ENCODE measurements at regions not wholly inside any gene's neighbourhood (a gene's known extent, or its start where the extent isn't known, plus 50 kb on each side); places are given as distances from the start of the nearest gene placed in this dataset.

- 0% methylated on average over 1 of the region's 5 CpGs; no CpG with 5 or more reads in 1 of the 2 experiments for WGBS, 2 experiments (ENCODE audit: extremely low coverage in 2 of 2, insufficient read length in 1 of 2)
- H2BK15ac ChIP-seq (ENCODE audit: low read depth, low read length), result no peak overlapping the region
- no peak overlapping the region for H3K27ac ChIP-seq (ENCODE audit: insufficient read depth, low read length)
- no peaks in the 10 kb centered on the region for H4K20me1 ChIP-seq (ENCODE audit: insufficient read depth, low read length)
- no peaks in the 10 kb centered on the region for H3K27me3 ChIP-seq (ENCODE audit: control insufficient read depth, insufficient read depth, low read length)
- ATAC-seq (ENCODE audit: low read depth), result peak; percentile 94
- H2AFZ ChIP-seq (replicated peaks; ENCODE audit: low read length, poor library complexity), result peak overlapping the region; percentile 57
- in situ Hi-C loops (cut with MboI; ENCODE audit: low sequenced_read_pairs), result no loop called here
- no peak overlapping the region for H3K4me2 ChIP-seq (ENCODE audit: low read depth, low read length)
- no peaks in the 10 kb centered on the region for H3K9me3 ChIP-seq (ENCODE audit: control insufficient read depth, insufficient read depth, low read length)
- H3K14ac ChIP-seq (replicated peaks; ENCODE audit: low read depth, low read length), result no peak overlapping the region
- no peak overlapping the region for H4K8ac ChIP-seq (ENCODE audit: low read depth in 2 of 2, low read length in 2 of 2)
- peak overlapping the region; percentile 58 for H2AK9ac ChIP-seq (replicated peaks; ENCODE audit: low read depth, low read length, poor library complexity)
- CTCF ChIA-PET, result no interaction called here
- H3K4ac ChIP-seq (ENCODE audit: low read depth, low read length), result no peak overlapping the region
- peaks cover 3% of the 10 kb centered on the region; the same call in 1 of the 2 replicates for H3K9me1 ChIP-seq (ENCODE audit: insufficient read depth, low read length)
- no peak overlapping the region for H2BK5ac ChIP-seq (ENCODE audit: low read depth, low read length, poor library complexity, severe bottlenecking)
- H3K79me1 ChIP-seq (ENCODE audit: low read depth in 1 of 2, low read length in 2 of 2), result no peaks in the 10 kb centered on the region
- peak; percentile 83 for DNase-seq
- no TSS peak for BruUV-seq (replicated peaks)
- no peak overlapping the region for H3K56ac ChIP-seq (ENCODE audit: extremely low read depth, insufficient read depth, low read length)
- H2AK5ac ChIP-seq (ENCODE audit: low read depth, low read length), result 0 out of 2 replicates have a peak overlapping the region, but pooled peaks have one; percentile 3
- POLR2A ChIA-PET (ENCODE audit: unreplicated experiment), result no interaction called here
- no peak overlapping the region for H4K5ac ChIP-seq (ENCODE audit: low read depth, low read length)
- TF ChIP-seq RAD21 (IDR thresholded peaks at IDR 0.05; ENCODE audit: low read length) (no peak), MAZ (IDR thresholded peaks at IDR 0.05; ENCODE audit: borderline replicate concordance, low read depth, low read length) (no peak), MXI1 (IDR thresholded peaks at IDR 0.05; ENCODE audit: borderline replicate concordance, low read depth, low read length) (no peak), CEBPB (IDR thresholded peaks at IDR 0.05; ENCODE audit: low read depth, low read length) (no peak), POLR2A (IDR thresholded peaks at IDR 0.05; ENCODE audit: low read depth, low read length) (no peak), RCOR1 (IDR thresholded peaks at IDR 0.05; ENCODE audit: insufficient replicate concordance, low read length) (peak; percentile 41), BHLHE40 (IDR thresholded peaks at IDR 0.05; ENCODE audit: low read depth, low read length) (peak; percentile 53; the same call in 1 of the 2 replicates), NFE2L2 (IDR thresholded peaks at IDR 0.05; ENCODE audit: low read depth, low read length) (no peak), SMC3 (IDR thresholded peaks at IDR 0.05; ENCODE audit: low read depth, low read length) (no peak), CTCF (conservative IDR thresholded peaks at IDR 0.05; ENCODE audit: low read depth, low read length) (no peak), FOS (IDR thresholded peaks at IDR 0.05; ENCODE audit: low read depth, low read length) (peak; percentile 38)
- TF ChIP-seq, protein P1, sequence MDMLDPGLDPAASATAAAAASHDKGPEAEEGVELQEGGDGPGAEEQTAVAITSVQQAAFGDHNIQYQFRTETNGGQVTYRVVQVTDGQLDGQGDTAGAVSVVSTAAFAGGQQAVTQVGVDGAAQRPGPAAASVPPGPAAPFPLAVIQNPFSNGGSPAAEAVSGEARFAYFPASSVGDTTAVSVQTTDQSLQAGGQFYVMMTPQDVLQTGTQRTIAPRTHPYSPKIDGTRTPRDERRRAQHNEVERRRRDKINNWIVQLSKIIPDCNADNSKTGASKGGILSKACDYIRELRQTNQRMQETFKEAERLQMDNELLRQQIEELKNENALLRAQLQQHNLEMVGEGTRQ (IDR thresholded peaks at IDR 0.05; ENCODE audit: low read depth, low read length), result no peak
- TF ChIP-seq, protein P2, sequence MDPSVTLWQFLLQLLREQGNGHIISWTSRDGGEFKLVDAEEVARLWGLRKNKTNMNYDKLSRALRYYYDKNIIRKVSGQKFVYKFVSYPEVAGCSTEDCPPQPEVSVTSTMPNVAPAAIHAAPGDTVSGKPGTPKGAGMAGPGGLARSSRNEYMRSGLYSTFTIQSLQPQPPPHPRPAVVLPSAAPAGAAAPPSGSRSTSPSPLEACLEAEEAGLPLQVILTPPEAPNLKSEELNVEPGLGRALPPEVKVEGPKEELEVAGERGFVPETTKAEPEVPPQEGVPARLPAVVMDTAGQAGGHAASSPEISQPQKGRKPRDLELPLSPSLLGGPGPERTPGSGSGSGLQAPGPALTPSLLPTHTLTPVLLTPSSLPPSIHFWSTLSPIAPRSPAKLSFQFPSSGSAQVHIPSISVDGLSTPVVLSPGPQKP (IDR thresholded peaks at IDR 0.05; ENCODE audit: borderline replicate concordance, low read depth, low read length), result no peak
- H3K4me3 ChIP-seq (ENCODE audit: insufficient read depth, low read depth, low read length), result no peak overlapping the region
- no peak overlapping the region for H3K18ac ChIP-seq (ENCODE audit: low read depth, low read length)
- H2BK120ac ChIP-seq (ENCODE audit: low read depth, low read length), result no peak overlapping the region
- H3K23ac ChIP-seq (ENCODE audit: low read depth, low read length), result no peak overlapping the region
- no peak overlapping the region for H4K91ac ChIP-seq (ENCODE audit: insufficient read depth, low read depth, low read length)
- H3K36me3 ChIP-seq (ENCODE audit: control insufficient read depth, insufficient read depth, low read length), result no peaks in the 10 kb centered on the region
- no peak overlapping the region for H3K9ac ChIP-seq (ENCODE audit: low read depth, low read length)
- dilution Hi-C loops (cut with HindIII; ENCODE audit: low sequenced_read_pairs, unreplicated experiment), result no loop called here
- no peak overlapping the region for H2BK20ac ChIP-seq (ENCODE audit: low read depth, low read length)
- intact Hi-C loops (cut with micrococcal nuclease), result no loop called here
- peaks cover 7% of the 10 kb centered on the region for H3K4me1 ChIP-seq (ENCODE audit: control insufficient read depth, insufficient read depth, low read length)
These were observed 99.6 kb upstream of the SGCG start for GRCh38 chr13:23081220-23081619.
